GM18519 (cell line): ENCODE measurements at regions not wholly inside any gene's neighbourhood (a gene's known extent, or its start where the extent isn't known, plus 50 kb on each side); places are given as distances from the start of the nearest gene placed in this dataset.
"Not testable (repeated sequence)": the region's sequence is repeated elsewhere in the genome, so short reads cannot be mapped to it uniquely, and the experiment has no call there.

Experiments
- ATAC-seq: cut with Tn5 transposase; IDR thresholded peaks from one replicate; pipeline ENCODE4 v1.9.1; 2021; ENCODE audit warnings: mild to moderate bottlenecking, moderate library complexity; ENCODE audit not compliant: unreplicated experiment, low FRiP score

DNA sequence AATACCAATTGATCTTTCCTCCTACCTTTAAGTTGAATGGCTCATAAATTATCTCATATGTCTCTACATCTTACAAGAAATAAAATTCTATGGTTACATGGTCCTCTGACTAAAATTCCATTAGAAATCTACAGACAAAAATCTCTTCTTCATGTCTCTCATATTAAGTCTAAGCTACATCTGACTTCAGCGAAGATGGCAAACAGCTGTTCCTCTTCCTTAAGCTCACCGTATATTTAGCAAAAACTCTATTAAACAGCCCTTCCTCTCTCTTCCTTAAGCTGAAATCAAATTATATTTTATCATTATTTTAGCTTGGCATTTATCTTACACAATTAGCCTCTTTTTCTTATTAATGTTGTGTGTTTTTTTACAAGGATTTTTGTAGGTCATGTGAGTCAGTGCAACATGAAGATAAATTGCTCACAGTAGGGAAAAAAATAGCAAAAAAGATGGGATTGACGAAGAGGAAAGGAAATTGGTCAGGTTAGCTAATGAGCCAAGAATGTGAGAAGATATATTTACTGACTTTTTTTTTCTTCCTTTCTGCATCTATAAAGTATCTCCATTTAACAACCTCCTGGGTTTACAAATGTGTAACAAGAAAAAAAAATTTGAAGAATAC, 2412.8 kb downstream of the ARAP2 start:
- no peak for ATAC-seq

DNA sequence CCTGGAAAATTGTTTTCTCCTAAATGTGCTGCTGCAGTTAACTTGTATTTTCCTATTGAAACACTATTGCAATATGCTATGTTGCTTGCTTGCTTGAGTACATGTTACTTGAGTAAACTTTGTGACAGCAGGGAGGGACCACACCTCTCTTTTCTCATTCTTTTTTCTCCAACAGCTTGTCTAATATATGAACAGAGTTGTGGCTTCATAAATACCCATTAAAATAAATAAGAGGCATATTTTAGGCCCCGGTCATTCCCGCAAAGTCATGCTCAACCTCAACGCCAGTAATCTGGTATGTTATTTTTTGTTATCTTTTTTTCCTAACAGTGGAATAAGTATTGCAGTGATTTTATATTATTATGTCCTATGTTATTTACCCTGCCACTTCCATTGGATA, 2408.6 kb downstream of the ARAP2 start:
- ATAC-seq, result not testable (repeated sequence)

DNA sequence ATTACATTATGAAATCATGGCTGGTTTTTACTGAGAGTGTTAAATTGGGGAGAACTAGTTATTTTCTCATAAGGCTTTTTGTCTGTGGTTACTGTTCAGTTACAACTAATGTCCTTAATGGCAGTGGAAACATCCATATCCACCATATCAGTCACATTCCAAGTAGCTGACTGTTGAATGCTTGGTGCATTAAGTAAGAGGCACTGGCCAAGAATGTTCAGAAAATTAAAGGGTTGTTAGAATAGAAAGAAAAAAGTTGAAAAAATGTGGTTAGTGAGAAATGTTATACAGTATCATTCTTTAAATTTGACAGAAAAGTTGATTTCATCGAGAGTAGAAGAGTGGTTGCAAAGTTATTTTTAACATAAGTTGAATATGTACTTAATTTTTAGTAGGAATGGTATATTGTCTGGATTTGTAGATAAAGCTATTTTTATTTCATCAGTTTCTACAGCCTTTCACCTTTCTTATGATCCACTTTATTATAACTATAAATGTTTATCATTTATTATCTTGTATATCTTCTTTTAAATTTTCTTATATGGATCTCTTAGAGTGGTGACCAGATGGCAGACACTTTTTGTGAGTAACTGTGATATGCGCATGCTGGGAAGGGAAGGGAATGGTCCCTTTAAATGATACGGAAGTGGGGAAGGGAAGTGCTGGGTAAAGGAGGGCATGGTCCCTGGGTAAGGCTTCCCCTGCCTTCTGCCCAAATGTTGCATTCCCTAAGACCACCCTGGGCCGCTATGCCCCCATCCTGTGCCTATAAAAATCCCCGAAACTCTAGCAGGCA, 2407.1 kb downstream of the ARAP2 start:
- ATAC-seq, result no peak

DNA sequence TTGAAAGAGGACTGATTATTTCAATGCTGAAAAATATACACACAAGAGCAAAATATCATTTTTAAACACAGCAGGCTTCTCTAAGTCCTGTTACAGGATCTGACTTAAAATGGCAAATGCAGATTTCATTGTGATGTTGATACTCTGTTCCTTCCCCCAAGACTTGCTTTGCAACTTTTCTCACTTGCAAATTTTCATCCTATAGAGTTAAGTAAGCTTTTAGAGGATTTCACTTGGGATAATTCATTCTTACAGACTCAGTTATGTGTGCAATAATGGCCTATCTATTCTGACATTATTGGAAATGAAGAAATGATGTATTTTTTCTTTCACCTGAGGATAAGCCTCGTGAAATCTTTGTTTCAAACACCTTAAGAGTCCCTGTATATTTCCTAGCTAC, 2403.2 kb downstream of the ARAP2 start:
- no peak for ATAC-seq

DNA sequence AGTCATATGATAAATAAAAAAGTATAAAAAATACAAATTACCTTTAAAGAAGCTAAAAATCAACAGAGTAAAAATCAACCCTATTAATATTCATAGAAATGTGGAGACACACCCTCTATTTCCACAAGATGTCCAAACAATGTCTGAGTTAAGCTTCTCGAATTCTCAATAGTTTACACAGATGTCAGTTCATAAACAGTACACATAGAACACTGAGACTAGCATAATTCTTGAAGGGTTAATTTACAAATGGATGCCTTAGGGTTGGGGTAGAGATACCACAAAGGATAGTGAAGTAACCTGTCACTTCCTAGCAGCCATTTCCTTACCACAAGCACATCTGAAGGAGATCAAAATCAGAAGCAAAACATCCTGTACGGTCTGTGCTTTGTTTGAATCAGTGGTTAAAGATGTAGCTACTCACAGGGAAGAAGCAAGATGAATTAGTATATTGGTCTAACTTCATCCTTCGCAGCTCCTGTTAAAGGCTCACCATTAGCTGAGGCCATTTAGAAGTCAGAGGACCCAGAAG, 2393.9 kb downstream of the ARAP2 start:
- no peak for ATAC-seq

DNA sequence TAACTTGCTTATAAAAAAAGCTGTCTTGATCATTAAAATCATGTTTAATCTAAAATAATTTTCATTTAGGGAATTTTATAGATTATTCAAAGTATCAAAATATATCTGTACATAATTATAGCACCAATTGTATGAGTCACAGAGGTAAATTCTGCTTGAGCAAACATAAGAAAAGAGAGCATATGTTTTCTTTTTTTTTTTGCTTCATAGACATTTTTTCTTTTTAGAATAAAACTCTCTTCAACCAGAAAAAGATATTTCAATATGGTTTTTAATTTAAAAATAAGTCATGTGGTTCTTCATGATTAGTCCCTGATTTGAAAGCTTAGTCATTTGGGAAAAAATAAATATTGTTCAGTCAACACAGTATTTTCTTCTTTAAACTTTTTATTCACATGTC, 2390.6 kb downstream of the ARAP2 start:
- not testable (repeated sequence) for ATAC-seq

DNA sequence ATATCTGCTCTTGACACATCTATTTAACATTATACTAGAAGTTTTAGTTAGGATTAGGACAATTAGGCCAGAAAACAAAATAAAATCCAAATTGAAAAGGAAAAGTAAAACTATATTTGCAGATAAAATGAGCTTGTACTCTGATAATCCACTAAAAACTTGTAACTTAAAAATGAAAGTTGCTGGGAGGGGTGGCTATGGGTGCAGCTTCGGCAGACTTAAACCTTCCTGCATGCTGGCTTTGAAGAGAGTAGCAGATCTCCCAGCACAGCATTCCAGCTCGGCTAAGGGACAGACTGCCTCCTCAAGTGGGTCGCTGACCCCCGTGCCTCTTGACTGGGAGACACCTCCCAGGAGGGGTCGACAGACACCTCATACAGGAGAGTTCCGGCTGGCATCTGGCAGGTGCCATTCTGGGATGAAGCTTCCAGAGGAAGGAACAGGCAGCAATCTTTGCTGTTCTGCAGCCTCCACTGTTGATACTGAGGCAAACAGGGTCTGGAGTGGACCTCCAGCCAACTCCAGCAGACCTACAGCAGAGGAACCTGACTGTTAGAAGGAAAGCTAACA, 2379.9 kb downstream of the ARAP2 start:
- no peak for ATAC-seq

DNA sequence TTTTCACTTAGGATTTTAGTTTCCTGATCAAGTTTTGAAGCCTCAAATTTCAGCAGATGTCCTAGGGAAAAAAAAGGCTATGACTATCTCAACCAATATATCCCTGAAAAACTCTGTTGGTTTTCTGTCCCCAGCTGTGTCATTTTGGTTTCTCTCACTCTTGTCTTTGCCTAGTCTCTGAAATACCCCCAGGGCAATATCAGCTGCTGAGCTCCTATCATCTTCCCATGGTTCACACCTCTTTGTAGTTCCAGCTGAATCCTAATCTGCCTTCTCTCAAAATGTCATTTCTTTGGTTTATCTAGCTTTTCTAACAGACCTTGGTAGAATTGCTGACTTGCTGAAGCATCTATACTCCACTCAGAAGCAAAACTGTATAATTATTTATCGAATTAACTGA, 2370.5 kb downstream of the ARAP2 start:
- no peak for ATAC-seq

DNA sequence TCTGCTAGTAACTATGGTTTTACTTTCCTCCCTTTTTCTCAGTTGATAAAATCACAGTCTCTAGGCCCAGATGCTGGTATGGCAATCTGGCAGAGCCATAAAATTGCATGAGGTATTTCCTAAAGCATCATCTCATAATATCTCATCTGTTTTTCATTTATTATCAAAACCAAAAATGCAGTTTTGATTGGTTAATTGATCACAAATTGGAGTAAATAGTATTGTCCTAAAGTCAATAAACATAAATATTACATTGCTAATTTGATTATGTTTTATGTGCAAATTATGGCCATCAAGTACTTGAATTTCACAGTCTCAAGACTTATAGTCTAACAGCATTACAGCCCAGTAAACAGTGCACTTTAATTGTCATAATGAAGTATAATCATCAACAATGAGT, 2365.6 kb downstream of the ARAP2 start:
- ATAC-seq, result no peak

DNA sequence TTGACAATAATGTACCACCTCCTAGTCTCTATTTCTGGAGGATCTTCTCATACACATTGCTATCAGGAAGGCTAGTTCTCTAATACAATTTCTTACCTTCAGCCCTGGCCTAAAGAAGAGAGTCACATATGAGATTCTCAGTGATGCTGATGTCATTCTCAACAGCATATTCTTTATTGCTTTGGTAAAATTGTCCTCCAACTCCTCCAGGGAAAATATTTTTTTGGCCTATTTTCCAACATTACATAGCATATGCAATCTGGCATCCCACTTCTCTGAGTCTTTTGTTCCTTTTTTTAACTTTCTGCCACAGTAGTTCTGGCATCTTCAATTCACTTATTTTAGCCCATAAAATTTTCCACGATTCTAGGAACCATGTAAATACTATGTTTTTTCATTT, 2363.1 kb downstream of the ARAP2 start:
- ATAC-seq, result no peak

DNA sequence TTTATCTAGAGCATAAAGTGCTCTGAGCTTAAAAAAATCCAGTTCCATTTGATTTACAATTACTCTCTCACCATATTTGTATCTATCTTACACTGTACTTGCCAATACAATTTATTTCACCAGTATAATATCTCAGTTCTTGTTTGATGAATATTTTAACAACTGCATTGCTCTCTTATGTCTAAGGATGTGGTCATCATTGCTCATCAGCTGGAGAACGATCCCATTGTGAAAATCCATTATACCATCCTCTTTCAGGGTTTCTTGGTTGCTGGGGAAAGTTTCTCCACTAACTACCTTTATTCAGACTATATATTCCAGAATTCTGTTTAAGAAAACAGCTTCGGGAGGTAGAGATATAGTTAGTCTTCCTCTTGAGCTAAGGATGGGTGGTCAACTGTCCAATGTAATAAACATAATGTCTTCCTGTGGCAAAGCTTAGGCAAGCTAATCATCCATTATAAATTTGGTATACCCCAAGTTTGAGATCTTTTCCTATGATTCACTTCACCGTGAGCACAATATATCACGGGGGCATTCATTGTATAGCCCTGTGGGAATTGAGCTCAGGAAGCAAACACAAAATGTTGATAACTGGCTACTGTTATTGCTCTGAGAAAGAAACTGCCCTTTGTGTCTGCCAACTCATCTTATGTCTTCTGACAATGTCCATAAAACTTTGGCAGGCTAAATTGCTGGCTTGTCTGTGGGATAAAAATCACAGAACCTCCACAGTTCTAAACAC, 2361.9 kb downstream of the ARAP2 start:
- no peak for ATAC-seq

DNA sequence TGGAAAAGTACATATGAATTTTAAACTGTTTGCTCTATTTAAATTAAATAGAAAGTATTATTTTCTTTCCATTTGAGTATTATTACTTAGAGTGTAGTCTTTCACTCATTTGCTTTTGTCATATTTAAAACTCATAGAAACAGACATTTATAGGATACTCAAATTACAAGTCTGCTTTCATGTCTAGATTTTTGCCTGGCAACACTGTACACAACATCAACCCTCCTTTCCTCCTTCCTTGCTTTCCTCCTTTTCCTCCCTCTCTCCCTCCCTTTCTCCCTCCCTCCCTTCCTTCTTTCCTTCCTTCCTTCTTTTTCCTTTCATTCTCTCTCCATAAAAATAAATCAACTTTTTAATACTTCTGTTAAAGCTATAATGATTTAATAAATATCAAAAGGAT, 2361.2 kb downstream of the ARAP2 start:
- ATAC-seq, result no peak

DNA sequence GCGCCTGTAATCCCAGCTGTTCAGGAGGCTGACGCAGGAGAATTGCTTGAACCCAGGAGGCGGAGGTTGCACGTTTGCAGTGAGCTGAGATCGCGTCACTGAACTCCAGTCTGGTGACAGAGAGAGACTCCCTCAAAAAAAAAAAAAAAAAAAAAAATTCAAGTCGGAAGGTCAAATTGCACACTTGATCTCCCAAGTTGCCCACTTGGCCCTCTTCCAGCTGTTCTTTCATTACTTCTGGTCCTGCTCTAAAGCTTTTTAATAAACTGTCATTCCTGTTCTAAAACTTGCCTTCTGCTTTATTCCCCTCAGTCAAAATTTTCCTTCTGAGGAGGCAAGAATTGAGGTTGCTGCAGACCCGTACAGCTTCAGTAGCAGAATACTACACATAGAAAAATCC, 2358.0 kb downstream of the ARAP2 start:
- ATAC-seq, result no peak

DNA sequence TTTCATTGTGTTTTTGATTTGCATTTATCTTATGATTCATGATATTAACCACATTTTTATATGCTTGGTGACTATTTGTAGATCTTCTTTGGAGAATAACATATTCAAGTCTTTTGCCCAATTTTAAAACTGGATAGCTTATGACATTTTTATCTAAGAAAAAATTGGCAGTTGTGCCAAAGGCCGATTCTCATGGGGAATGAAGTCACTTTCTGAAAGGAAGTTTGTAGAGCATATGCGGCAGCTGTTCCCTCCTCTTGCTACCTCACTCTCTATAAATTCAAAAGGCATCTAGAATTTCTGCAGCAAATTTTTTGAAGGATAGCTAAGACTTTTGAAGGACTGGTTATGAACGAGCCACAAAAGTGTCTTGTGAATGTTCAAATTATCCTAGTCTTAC, 2353.5 kb downstream of the ARAP2 start:
- ATAC-seq, result no peak

DNA sequence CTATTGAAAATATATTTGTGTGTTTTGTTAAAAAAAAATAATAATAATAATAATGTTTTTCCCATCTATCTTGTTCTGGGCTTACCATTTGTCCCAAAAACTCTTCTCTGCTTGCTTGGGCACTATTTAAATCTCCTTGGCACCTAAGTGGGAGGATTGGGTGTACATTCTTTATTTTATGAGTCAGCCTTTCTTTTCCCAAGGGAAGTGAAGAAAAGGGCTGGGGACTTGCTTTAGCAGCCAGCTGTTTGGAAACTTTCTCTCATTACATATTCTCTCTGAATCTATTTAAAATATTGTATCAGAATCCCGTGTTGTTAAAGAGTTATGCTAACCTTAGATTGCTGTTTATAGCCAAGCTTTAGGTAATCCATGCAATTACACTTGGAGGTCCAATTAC, 2332.4 kb downstream of the ARAP2 start:
- ATAC-seq, result no peak

DNA sequence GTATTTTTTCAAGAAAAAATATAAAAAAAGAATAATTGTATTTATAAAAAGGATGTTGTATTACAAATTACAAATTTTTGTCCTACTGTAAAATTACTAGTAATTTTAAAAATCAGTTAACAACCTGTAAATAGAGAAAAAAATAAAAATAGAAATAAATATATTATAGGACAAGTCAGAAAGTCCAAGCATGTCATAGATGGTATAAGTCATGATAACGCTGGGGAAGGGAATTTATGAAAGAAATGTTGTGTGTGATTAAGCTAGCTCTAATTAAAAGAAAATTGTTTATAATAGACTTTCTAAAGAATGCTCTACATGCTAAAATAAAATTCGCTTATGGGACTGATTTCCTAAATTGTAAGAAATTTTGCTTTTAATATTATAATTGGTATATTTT, 2329.9 kb downstream of the ARAP2 start:
- ATAC-seq, result no peak

DNA sequence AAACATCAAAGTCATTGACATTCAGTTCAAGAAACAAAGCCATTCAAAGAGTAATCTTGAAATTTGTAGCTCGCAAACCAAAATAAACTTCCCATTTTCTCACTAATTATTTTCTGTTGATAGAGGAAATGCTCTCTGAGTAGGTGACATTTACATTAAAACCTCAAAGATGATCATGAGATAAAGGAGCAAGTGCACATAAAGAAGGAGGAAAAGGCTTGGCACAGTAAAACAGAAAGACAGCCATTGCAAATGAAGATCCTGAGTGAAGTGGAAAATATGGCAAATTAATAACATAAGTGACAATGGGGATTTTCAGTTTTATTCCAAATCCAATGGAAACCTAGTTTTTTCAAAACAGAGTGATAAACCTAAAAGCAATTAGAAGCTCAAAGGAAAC, 2320.8 kb downstream of the ARAP2 start:
- no peak for ATAC-seq

DNA sequence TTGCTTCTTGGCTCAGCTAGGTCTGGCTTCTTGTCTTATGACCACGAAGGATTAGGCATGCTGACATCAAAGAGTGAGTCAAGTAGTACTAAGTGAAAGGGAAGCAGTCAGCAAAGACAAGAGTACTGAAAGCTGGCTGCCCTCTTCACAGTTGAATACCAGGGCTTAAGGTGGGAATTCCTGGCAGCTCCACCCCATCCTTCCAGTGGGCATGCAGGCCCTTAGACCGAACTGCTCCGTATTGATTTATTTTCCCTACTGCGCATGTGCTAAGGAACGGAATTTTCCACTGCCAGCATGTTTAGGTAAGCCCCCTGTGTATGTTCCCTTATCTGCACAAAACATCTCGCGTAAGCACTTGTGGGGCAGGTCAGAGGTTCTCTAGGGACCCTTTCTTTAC, 2320.1 kb downstream of the ARAP2 start:
- ATAC-seq, result no peak

DNA sequence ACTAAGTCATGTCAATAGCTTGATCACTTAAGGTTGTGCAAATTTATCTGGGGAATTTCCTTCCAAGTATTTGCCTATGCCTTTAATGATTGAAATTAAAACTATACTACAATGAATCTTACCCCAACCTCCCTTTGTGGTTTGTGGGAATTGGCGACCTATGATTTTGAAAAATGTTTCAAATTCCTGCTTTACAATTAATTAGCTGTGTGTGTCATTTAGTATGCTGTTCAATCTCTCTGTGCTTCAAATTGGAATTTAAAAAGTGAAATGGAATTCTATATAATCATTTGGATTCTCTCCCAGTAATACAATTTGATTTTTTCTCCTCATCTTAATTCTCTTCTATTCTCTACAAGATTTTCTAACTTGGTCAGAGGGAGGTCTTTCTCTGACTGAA, 2319.5 kb downstream of the ARAP2 start:
- ATAC-seq, result no peak

DNA sequence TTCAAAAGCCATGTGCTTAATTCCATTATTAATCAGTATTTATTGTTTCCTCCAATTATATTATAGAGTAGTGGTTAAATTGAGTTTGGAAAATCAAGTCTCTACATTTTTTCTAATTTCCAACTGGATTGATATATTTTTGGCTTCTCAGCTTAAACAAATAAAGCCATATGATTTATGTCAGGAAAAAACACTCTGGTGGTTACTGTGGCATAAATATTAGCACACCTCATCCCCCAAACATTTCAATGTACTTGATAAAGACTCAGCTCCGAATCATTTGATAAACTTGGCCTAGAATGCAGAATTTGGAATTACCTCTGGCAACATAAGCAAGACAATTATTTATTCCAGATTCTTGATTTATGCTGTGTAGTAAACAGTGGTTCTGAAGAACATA, 2313.8 kb downstream of the ARAP2 start:
- ATAC-seq, result no peak

DNA sequence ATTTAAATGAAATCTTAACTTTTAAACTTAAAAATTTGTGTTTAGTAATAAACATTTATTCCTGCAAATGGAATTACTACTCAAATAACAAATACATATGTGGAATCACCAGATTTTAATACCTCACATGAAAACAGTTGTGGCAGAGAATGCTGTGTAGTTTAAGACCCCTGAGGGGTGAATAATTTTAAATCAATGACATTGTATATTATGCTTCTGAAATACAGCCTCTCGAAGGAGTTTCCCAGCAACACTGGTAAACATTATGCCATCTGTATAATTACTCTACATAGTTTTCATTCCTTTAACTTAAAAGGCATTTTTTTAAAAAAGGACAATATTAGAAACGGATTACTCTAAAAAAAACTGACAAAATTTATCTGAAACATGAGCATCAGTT, 2313.3 kb downstream of the ARAP2 start:
- no peak for ATAC-seq
